ENCODE measurements at regions not wholly inside any gene's neighbourhood (a gene's known extent, or its start where the extent isn't known, plus 50 kb on each side); places are given as distances from the start of the nearest gene placed in this dataset.

- Histone ChIP-seq H3K9ac (no peak overlapping the region), H3K36me3 (replicated peaks in 1 of 2; ENCODE audit: control insufficient read depth in 1 of 2, insufficient read depth in 2 of 2, low read length in 1 of 2) (no peaks in the 10 kb centered on the region), H3F3A (replicated peaks; ENCODE audit: insufficient read depth) (no peaks in the 10 kb centered on the region), H3K27me3 (ENCODE audit: insufficient read depth) (no peaks in the 10 kb centered on the region), H3K79me2 (ENCODE audit: insufficient read depth) (no peaks in the 10 kb centered on the region), H3K4me3 (ENCODE audit: low read depth in 2 of 2, low read length in 1 of 2) (no peak overlapping the region), H2AFZ (ENCODE audit: low read depth) (no peak overlapping the region), H3K4me2 (no peak overlapping the region), H3K9me2 (no peaks in the 10 kb centered on the region; the same call in 1 of the 2 replicates), H3K27ac (ENCODE audit: low read depth in 2 of 2, low read length in 1 of 2) (no peak overlapping the region), H3K9me3 (no peaks in the 10 kb centered on the region), H4K20me1 (ENCODE audit: insufficient read depth) (no peaks in the 10 kb centered on the region), H3K4me1 (ENCODE audit: control insufficient read depth in 1 of 2, insufficient read depth in 2 of 2, low read depth in 1 of 2, low read length in 1 of 2) (no peaks in the 10 kb centered on the region)
- 85% methylated on average over 1 of the region's 1 CpG for WGBS (ENCODE audit: low lambda C conversion rate)
- CTCF ChIA-PET, result no interaction called here
- TF ChIP-seq POLR2AphosphoS5 (IDR thresholded peaks at IDR 0.05; ENCODE audit: low read depth, low read length), result no peak
- no peak for TF ChIP-seq JUND (IDR thresholded peaks at IDR 0.05)
- TF ChIP-seq USF2 (IDR thresholded peaks at IDR 0.05; ENCODE audit: borderline replicate concordance, low read depth, low read length), result no peak
- TF ChIP-seq RFX5 (IDR thresholded peaks at IDR 0.05; ENCODE audit: low read length), result no peak
- no peak for TF ChIP-seq PBX3 (IDR thresholded peaks at IDR 0.05)
- no peak for TF ChIP-seq RCOR1 (IDR thresholded peaks at IDR 0.05; ENCODE audit: low read length)
- no peak for TF ChIP-seq CTCF (IDR thresholded peaks at IDR 0.05)
- no peak for TF ChIP-seq NFIC (IDR thresholded peaks at IDR 0.05; ENCODE audit: borderline replicate concordance)
- no peak for TF ChIP-seq IRF3 (IDR thresholded peaks at IDR 0.05; ENCODE audit: low read depth, low read length)
- no peak for TF ChIP-seq EP300 (IDR thresholded peaks at IDR 0.05; ENCODE audit: borderline replicate concordance in 1 of 2, low read depth in 1 of 2, low read length in 1 of 2)
- TF ChIP-seq SMC3 (IDR thresholded peaks at IDR 0.05; ENCODE audit: low read depth, low read length), result no peak
- no peak for TF ChIP-seq USF1 (IDR thresholded peaks at IDR 0.05; ENCODE audit: borderline replicate concordance, low read depth)
- TF ChIP-seq ELF1 (IDR thresholded peaks at IDR 0.05), result no peak
- TF ChIP-seq MXI1 (IDR thresholded peaks at IDR 0.05; ENCODE audit: low read depth, low read length), result no peak
- no peak for TF ChIP-seq ZBTB33 (IDR thresholded peaks at IDR 0.05; ENCODE audit: borderline replicate concordance, low read depth)
- POLR2A ChIA-PET, result no interaction called here
- no peak for DNase-seq
Measured at GRCh38 chr5:123743990-123744583, 232.1 kb downstream of the CSNK1G3 start.

Data from SK-N-SH (cell line).